ENCODE measurements at regions not wholly inside any gene's neighbourhood (a gene's known extent, or its start where the extent isn't known, plus 50 kb on each side); places are given as distances from the start of the nearest gene placed in this dataset.

DNA sequence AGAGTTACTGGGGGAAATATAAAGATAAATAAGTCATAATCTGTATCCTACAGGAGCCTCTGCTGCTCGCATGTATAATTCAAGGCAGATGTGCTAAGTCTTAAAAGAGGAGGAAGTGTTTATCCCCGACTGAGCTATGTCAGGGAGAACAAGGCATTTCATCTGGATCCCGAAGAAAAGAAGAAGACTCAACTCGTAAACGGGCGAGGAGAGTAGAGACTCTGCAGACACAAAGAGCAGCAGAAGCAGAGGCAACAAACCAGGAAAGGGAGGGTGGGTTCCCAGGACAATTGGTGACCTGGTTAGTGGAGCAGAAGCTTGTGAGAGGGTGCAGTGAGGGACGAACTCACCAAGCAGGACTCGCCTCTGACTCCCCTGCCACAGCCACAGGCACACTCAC is 368.6 kb downstream of the EIPR1 start:
- Histone ChIP-seq H3K36me3 (ENCODE audit: control insufficient read depth, insufficient read depth, low read length) (no peaks in the 10 kb centered on the region), H3K9me3 (ENCODE audit: control insufficient read depth, insufficient read depth, low read length) (peaks cover 35% of the 10 kb centered on the region), H4K8ac (ENCODE audit: low read depth in 2 of 2, low read length in 2 of 2) (no peak overlapping the region), H4K91ac (ENCODE audit: insufficient read depth, low read depth, low read length) (no peak overlapping the region), H3K14ac (replicated peaks; ENCODE audit: low read depth, low read length) (no peak overlapping the region), H2BK20ac (ENCODE audit: low read depth, low read length) (no peak overlapping the region), H3K23ac (ENCODE audit: low read depth, low read length) (no peak overlapping the region), H2AFZ (replicated peaks; ENCODE audit: low read length, poor library complexity) (no peak overlapping the region), H2BK5ac (ENCODE audit: low read depth, low read length, poor library complexity, severe bottlenecking) (no peak overlapping the region), H3K9me1 (ENCODE audit: insufficient read depth, low read length) (no peaks in the 10 kb centered on the region), H3K27me3 (ENCODE audit: control insufficient read depth, insufficient read depth, low read length) (no peaks in the 10 kb centered on the region), H2BK120ac (ENCODE audit: low read depth, low read length) (no peak overlapping the region), H4K5ac (ENCODE audit: low read depth, low read length) (no peak overlapping the region), H2BK15ac (ENCODE audit: low read depth, low read length) (no peak overlapping the region), H3K4me1 (ENCODE audit: control insufficient read depth, insufficient read depth, low read length) (no peaks in the 10 kb centered on the region), H3K4me3 (ENCODE audit: insufficient read depth, low read depth, low read length) (no peak overlapping the region), H2AK5ac (ENCODE audit: low read depth, low read length) (no peak overlapping the region), H3K27ac (ENCODE audit: insufficient read depth, low read length) (no peak overlapping the region), H3K18ac (ENCODE audit: low read depth, low read length) (no peak overlapping the region), H4K20me1 (ENCODE audit: insufficient read depth, low read length) (no peaks in the 10 kb centered on the region), H3K4me2 (ENCODE audit: low read depth, low read length) (no peak overlapping the region), H3K4ac (ENCODE audit: low read depth, low read length) (no peak overlapping the region), H3K79me1 (ENCODE audit: low read depth in 1 of 2, low read length in 2 of 2) (no peaks in the 10 kb centered on the region), H3K9ac (ENCODE audit: low read depth, low read length) (no peak overlapping the region), H3K56ac (ENCODE audit: extremely low read depth, insufficient read depth, low read length) (no peak overlapping the region), H2AK9ac (replicated peaks; ENCODE audit: low read depth, low read length, poor library complexity) (no peak overlapping the region)
- ChIA-PET CTCF (no interaction called here), POLR2A (ENCODE audit: unreplicated experiment) (no interaction called here)
- dilution Hi-C loops (cut with HindIII; ENCODE audit: low sequenced_read_pairs, unreplicated experiment), result no loop called here
- BruUV-seq (replicated peaks), result no TSS peak
- TF ChIP-seq NFE2L2 (IDR thresholded peaks at IDR 0.05; ENCODE audit: low read depth, low read length), result no peak
- no peak for ATAC-seq (ENCODE audit: low read depth)
- in situ Hi-C loops (cut with MboI; ENCODE audit: low sequenced_read_pairs), result no loop called here
- 26% methylated on average over 6 of the region's 8 CpGs; no CpG with 5 or more reads in 1 of the 2 experiments for WGBS, 2 experiments (ENCODE audit: extremely low coverage in 2 of 2, insufficient read length in 1 of 2)
- no peak for DNase-seq
- intact Hi-C loops (cut with micrococcal nuclease), result no loop called here
